ENCODE measurements at regions not wholly inside any gene's neighbourhood (a gene's known extent, or its start where the extent isn't known, plus 50 kb on each side); places are given as distances from the start of the nearest gene placed in this dataset.

DNA sequence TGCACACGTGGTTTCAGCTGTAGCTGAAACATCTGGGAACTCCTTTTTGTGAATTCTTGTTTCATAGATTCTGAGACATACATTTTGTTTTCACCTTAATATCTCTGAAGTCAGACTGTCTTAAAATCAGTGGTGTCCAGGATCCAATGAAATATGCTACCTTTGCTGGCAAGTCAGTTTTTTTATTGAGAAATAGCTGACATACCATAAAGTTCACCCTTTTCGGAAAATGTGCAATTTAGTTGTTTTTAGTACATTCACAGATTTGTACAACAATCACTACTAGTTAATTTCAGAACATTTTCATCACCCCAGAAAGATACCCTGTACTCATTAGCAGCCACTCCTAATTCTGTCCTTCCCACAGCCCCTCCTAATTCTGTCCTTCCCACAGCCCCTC lies 243.7 kb downstream of the GLI2 start:
- TF ChIP-seq, protein P1, sequence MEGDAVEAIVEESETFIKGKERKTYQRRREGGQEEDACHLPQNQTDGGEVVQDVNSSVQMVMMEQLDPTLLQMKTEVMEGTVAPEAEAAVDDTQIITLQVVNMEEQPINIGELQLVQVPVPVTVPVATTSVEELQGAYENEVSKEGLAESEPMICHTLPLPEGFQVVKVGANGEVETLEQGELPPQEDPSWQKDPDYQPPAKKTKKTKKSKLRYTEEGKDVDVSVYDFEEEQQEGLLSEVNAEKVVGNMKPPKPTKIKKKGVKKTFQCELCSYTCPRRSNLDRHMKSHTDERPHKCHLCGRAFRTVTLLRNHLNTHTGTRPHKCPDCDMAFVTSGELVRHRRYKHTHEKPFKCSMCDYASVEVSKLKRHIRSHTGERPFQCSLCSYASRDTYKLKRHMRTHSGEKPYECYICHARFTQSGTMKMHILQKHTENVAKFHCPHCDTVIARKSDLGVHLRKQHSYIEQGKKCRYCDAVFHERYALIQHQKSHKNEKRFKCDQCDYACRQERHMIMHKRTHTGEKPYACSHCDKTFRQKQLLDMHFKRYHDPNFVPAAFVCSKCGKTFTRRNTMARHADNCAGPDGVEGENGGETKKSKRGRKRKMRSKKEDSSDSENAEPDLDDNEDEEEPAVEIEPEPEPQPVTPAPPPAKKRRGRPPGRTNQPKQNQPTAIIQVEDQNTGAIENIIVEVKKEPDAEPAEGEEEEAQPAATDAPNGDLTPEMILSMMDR (IDR thresholded peaks at IDR 0.05) = no peak
- TF ChIP-seq, protein P2, sequence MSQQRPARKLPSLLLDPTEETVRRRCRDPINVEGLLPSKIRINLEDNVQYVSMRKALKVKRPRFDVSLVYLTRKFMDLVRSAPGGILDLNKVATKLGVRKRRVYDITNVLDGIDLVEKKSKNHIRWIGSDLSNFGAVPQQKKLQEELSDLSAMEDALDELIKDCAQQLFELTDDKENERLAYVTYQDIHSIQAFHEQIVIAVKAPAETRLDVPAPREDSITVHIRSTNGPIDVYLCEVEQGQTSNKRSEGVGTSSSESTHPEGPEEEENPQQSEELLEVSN (IDR thresholded peaks at IDR 0.05; ENCODE audit: borderline replicate concordance, low read depth) = no peak
- TF ChIP-seq NPAS2 (CRISPR knock-in tag; IDR thresholded peaks at IDR 0.05; ENCODE audit: borderline replicate concordance) (no peak), CHD2 (IDR thresholded peaks at IDR 0.05; ENCODE audit: low read length, partially characterized antibody) (no peak), EP300 (IDR thresholded peaks at IDR 0.05) (no peak), TP53 (CRISPR knock-in tag; IDR thresholded peaks at IDR 0.05) (no peak), SMC3 (IDR thresholded peaks at IDR 0.05) (no peak), FOXS1 (CRISPR knock-in tag; IDR thresholded peaks at IDR 0.05) (no peak), ZSCAN20 (CRISPR knock-in tag; IDR thresholded peaks at IDR 0.05) (no peak), GATA3 (IDR thresholded peaks at IDR 0.05; ENCODE audit: borderline replicate concordance) (no peak)
- TF ChIP-seq, protein P3, sequence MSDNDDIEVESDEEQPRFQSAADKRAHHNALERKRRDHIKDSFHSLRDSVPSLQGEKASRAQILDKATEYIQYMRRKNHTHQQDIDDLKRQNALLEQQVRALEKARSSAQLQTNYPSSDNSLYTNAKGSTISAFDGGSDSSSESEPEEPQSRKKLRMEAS (IDR thresholded peaks at IDR 0.05) = no peak
